Breast epithelium (tissue), 3 donors: ENCODE measurements at regions not wholly inside any gene's neighbourhood (a gene's known extent, or its start where the extent isn't known, plus 50 kb on each side); places are given as distances from the start of the nearest gene placed in this dataset.

Source experiments
- POLR2A ChIP-seq: fragments of 450-650 bp; IDR thresholded peaks from one replicate; pipeline ENCODE4 v1.6.1; 2016; ENCODE audit warnings: antibody characterized with exemption, mild to moderate bottlenecking, moderate library complexity
- POLR2AphosphoS5 ChIP-seq, 3 donors: sonication (generic); formaldehyde crosslinking; IDR thresholded peaks; one replicate each; pipeline ENCODE4 v1.6.1; 2017; ENCODE audit warnings: antibody characterized with exemption in 3 of 3
- TF ChIP-seq, protein P1 (sequence below), 3 donors: fragments of 450-650 bp; IDR thresholded peaks; one replicate each; pipeline ENCODE4 v1.5.1; 2016 to 2017; ENCODE audit warnings: antibody characterized with exemption in 3 of 3, mild to moderate bottlenecking in 3 of 3, moderate library complexity in 3 of 3

DNA sequence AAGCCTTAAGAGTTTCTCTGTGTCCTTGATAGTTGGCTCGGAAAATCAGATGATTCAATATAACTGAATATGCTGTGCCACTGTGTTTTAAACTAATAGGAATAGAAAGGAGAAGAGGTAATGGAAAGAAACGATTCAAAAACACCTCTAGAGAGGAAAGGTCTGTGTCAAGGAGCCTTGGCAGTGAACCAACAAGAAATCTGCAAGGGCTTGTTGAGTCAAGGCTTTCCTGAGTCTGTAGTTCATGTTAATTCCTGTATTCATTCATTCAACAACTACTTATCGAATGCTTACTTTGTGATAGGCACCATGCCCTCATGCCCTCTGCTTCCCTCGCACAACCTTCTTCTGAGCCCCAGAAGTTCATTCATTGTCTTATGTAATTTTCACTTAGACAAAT is 336.0 kb downstream of the PDHA2 start:
- TF ChIP-seq, protein P1, sequence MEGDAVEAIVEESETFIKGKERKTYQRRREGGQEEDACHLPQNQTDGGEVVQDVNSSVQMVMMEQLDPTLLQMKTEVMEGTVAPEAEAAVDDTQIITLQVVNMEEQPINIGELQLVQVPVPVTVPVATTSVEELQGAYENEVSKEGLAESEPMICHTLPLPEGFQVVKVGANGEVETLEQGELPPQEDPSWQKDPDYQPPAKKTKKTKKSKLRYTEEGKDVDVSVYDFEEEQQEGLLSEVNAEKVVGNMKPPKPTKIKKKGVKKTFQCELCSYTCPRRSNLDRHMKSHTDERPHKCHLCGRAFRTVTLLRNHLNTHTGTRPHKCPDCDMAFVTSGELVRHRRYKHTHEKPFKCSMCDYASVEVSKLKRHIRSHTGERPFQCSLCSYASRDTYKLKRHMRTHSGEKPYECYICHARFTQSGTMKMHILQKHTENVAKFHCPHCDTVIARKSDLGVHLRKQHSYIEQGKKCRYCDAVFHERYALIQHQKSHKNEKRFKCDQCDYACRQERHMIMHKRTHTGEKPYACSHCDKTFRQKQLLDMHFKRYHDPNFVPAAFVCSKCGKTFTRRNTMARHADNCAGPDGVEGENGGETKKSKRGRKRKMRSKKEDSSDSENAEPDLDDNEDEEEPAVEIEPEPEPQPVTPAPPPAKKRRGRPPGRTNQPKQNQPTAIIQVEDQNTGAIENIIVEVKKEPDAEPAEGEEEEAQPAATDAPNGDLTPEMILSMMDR (IDR thresholded peaks at IDR 0.05) = no peak
- no peak for TF ChIP-seq POLR2A
- no peak for TF ChIP-seq POLR2AphosphoS5 (IDR thresholded peaks at IDR 0.05)
